HG02840 (cell line): ENCODE measurements at regions not wholly inside any gene's neighbourhood (a gene's known extent, or its start where the extent isn't known, plus 50 kb on each side); places are given as distances from the start of the nearest gene placed in this dataset.

ENCODE experiments used
- ATAC-seq: cut with Tn5 transposase; IDR thresholded peaks from one replicate; pipeline ENCODE4 v1.9.1; 2021; ENCODE audit warnings: mild to moderate bottlenecking, moderate library complexity, moderate number of reproducible peaks; ENCODE audit not compliant: unreplicated experiment, low FRiP score

GRCh38 chr4:125505621-125506020, 190.9 kb downstream of the FAT4 start:
- no peak for ATAC-seq

GRCh38 chr4:125507141-125507540, 192.4 kb downstream of the FAT4 start:
- ATAC-seq: no peak

GRCh38 chr4:125511715-125512114, 197.0 kb downstream of the FAT4 start:
- ATAC-seq: no peak

- no peak for ATAC-seq
These were observed 200.3 kb downstream of the FAT4 start for GRCh38 chr4:125515016-125515415.

- no peak for ATAC-seq
These were observed 203.1 kb downstream of the FAT4 start for GRCh38 chr4:125517831-125518230.

- ATAC-seq: no peak
These were observed 203.5 kb downstream of the FAT4 start for GRCh38 chr4:125518281-125518680.

GRCh38 chr4:125519371-125520146, 204.8 kb downstream of the FAT4 start:
- ATAC-seq: no peak

- no peak for ATAC-seq
These were observed 205.7 kb downstream of the FAT4 start for GRCh38 chr4:125520258-125520990.

- ATAC-seq: no peak
These were observed 207.8 kb downstream of the FAT4 start for GRCh38 chr4:125522588-125522987.

GRCh38 chr4:125522992-125523391, 208.2 kb downstream of the FAT4 start:
- ATAC-seq: no peak

GRCh38 chr4:125526420-125526819, 211.7 kb downstream of the FAT4 start:
- ATAC-seq: no peak

- ATAC-seq: no peak
These were observed 212.9 kb downstream of the FAT4 start for GRCh38 chr4:125527681-125528080.

GRCh38 chr4:125529071-125529470, 214.3 kb downstream of the FAT4 start:
- ATAC-seq: no peak

- ATAC-seq: no peak
These were observed 223.9 kb downstream of the FAT4 start for GRCh38 chr4:125538670-125539069.

- no peak for ATAC-seq
These were observed 224.9 kb downstream of the FAT4 start for GRCh38 chr4:125539691-125540090.

- ATAC-seq: no peak
These were observed 227.2 kb downstream of the FAT4 start for GRCh38 chr4:125541836-125542385.

GRCh38 chr4:125546272-125546671, 231.5 kb downstream of the FAT4 start:
- ATAC-seq: no peak

- ATAC-seq: no peak
These were observed 233.1 kb downstream of the FAT4 start for GRCh38 chr4:125547836-125548235.

GRCh38 chr4:125550769-125551168, 236.0 kb downstream of the FAT4 start:
- ATAC-seq: no peak

- ATAC-seq: no peak
These were observed 236.7 kb downstream of the FAT4 start for GRCh38 chr4:125551466-125551865.

- no peak for ATAC-seq
These were observed 237.2 kb downstream of the FAT4 start for GRCh38 chr4:125551967-125552366.

- no peak for ATAC-seq
These were observed 257.8 kb downstream of the FAT4 start for GRCh38 chr4:125572601-125573000.
